Effector memory CD4-positive, alpha-beta T cell (primary cell): ENCODE measurements at regions not wholly inside any gene's neighbourhood (a gene's known extent, or its start where the extent isn't known, plus 50 kb on each side); places are given as distances from the start of the nearest gene placed in this dataset.
"Not testable (repeated sequence)": the region's sequence is repeated elsewhere in the genome, so short reads cannot be mapped to it uniquely, and the experiment has no call there.

Experiments used
- DNase-seq, 3 donors: peaks; one replicate each; pipeline ENCODE4 v3.0.0-alpha.2; 2020
- H3K27ac ChIP-seq: 2 replicates; pipeline ENCODE4 v1.7.0; 2013; ENCODE audit warnings: mild to moderate bottlenecking, low read length, moderate library complexity; ENCODE audit not compliant: insufficient read depth, poor library complexity, severe bottlenecking
- H3K27me3 ChIP-seq: replicated peaks from 2 replicates; pipeline ENCODE4 v1.7.0; 2013; ENCODE audit warnings: mild to moderate bottlenecking, low read length; ENCODE audit not compliant: insufficient read depth, control insufficient read depth, poor library complexity, severe bottlenecking
- H3K36me3 ChIP-seq: 2 replicates; pipeline ENCODE4 v1.7.0; 2013; ENCODE audit warnings: mild to moderate bottlenecking, low read length, moderate library complexity; ENCODE audit not compliant: control insufficient read depth, insufficient read depth
- H3K4me1 ChIP-seq: 2 replicates; pipeline ENCODE4 v1.7.0; 2013; ENCODE audit warnings: low read length, mild to moderate bottlenecking; ENCODE audit not compliant: control insufficient read depth, insufficient read depth, poor library complexity, severe bottlenecking
- H3K4me3 ChIP-seq: 2 replicates; pipeline ENCODE4 v1.7.0; 2013; ENCODE audit warnings: low read length, low read depth, mild to moderate bottlenecking; ENCODE audit not compliant: insufficient read depth, poor library complexity, severe bottlenecking
- H3K9me3 ChIP-seq: 2 replicates; pipeline ENCODE4 v1.7.0; 2013; ENCODE audit warnings: mild to moderate bottlenecking, low read length, moderate library complexity; ENCODE audit not compliant: control insufficient read depth

- Histone ChIP-seq H3K27me3 (no peaks in the 10 kb centered on the region), H3K4me3 (no peak overlapping the region), H3K9me3 (no peaks in the 10 kb centered on the region), H3K4me1 (no peaks in the 10 kb centered on the region), H3K27ac (no peak overlapping the region), H3K36me3 (no peaks in the 10 kb centered on the region)
- DNase-seq = no peak
These were observed 52.2 kb upstream of the UNC93A start for GRCh38 chr6:167238694-167239467.

- not testable (repeated sequence) for H3K4me1 ChIP-seq, DNase-seq, H3K36me3 ChIP-seq, H3K9me3 ChIP-seq, H3K27me3 ChIP-seq, H3K4me3 ChIP-seq, H3K27ac ChIP-seq
These were observed 51.6 kb upstream of the UNC93A start for GRCh38 chr6:167239470-167239869.

- H3K9me3 ChIP-seq = no peaks in the 10 kb centered on the region
- H3K4me1 ChIP-seq = no peaks in the 10 kb centered on the region
- H3K27me3 ChIP-seq = no peaks in the 10 kb centered on the region
- H3K27ac ChIP-seq = no peak overlapping the region
- H3K4me3 ChIP-seq = no peak overlapping the region
- DNase-seq = no peak
- H3K36me3 ChIP-seq = no peaks in the 10 kb centered on the region
These were observed 51.0 kb upstream of the UNC93A start for GRCh38 chr6:167240034-167240541.
